HFF-Myc (cell line): ENCODE measurements at regions not wholly inside any gene's neighbourhood (a gene's known extent, or its start where the extent isn't known, plus 50 kb on each side); places are given as distances from the start of the nearest gene placed in this dataset.

Experiments
- DNase-seq: peaks from one replicate; pipeline ENCODE4 v3.0.0-alpha.2; 2011; ENCODE audit warnings: low read depth; ENCODE audit errors: extremely low read depth
- H3K4me3 ChIP-seq: replicated peaks from 2 replicates; pipeline ENCODE4 v1.5.1; 2011; ENCODE audit warnings: low read depth, mild to moderate bottlenecking, control low read depth, low read length
- CTCF ChIP-seq: IDR thresholded peaks from 2 replicates; pipeline ENCODE4 v1.5.1; 2012; ENCODE audit warnings: mild to moderate bottlenecking, low read depth, low read length, control low read depth; ENCODE audit errors: missing control alignments

DNA sequence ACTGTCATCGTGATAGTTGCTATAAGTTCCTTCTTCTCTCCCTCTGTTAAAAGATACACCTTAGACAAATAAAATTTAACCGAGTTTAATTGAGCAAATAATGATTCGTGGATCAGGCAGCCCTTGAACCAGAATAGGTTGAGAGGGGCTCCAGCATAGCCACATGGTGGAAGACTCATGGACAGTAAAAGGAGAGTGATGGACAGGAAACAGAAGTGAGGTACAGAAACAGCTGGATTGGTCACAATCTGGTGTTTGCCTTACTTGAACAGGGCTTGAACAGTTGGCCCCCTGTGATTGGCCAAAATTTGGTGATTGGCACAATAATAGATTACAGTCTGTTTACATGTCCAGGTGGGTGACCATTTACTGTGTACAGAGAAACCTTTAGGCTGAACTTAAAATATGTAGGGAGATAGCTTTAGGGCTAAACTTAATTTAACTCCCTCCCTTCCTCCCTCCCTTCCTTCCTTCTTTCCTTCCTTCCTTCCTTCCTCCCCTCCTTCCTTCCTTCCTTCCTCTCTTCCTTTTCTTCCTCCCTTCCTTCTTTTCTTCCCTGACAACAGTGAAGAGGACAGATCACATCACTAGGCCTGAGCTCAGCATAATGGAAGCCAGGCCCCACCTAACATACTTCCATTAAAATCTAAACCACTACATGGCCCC is 531.8 kb upstream of the JARID2 start:
- no peak for TF ChIP-seq CTCF
- no peak overlapping the region for H3K4me3 ChIP-seq
- DNase-seq = no peak

DNA sequence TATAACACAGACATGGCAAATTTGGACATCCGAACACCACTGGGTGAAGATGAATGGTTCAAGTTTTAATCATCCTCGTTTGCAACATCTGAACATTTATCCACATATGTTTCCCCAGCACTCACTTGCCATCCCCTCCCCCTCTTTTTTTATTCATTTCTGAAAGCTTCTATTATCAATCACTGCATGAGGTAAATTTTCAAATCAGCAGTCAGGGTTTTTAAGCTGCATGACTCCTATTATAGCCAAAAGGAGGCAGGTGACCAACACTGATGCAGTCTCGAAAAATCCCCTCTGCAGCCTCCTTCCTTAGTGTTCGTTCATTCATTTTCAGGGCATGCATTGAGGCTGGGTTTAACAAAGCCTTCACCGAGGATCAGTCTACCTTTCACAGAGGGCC is 530.8 kb upstream of the JARID2 start:
- no peak for DNase-seq
- no peak for TF ChIP-seq CTCF
- H3K4me3 ChIP-seq = no peak overlapping the region

DNA sequence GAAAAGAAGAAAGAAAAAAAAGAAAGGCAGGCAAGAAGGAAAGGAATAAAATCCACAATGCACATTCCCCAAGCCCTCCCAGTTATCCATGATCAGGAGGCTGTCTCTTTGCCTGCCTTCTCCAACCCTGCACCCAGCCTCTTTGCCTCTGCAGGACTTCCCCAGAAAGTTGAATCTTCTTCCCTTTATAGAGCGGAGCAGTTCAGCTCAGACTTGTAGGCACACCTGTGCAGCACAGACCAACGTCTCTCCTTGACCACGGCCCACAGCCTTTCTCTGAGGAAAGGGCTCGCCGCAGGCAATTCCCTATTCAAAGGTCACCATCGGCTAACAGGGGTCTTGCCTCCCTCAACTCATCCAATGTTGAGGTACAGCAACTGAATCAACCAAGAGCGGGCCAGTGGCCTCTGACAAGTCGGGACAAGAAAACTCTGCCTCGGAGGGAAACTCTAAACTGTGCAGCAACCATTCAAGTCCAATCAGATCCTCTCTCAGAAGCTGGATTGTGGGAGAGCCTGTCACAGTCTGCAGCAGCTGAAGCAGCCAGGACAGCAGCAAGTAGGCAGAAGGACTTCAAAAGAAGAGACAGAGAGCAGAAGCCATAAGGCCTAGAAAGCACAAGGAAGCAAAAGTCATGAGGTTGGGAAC is 529.2 kb upstream of the JARID2 start:
- no peak for DNase-seq
- no peak overlapping the region for H3K4me3 ChIP-seq
- no peak for TF ChIP-seq CTCF

GRCh38 chr6:14717307-14717706 is 528.6 kb upstream of the JARID2 start:
- no peak for DNase-seq

DNA sequence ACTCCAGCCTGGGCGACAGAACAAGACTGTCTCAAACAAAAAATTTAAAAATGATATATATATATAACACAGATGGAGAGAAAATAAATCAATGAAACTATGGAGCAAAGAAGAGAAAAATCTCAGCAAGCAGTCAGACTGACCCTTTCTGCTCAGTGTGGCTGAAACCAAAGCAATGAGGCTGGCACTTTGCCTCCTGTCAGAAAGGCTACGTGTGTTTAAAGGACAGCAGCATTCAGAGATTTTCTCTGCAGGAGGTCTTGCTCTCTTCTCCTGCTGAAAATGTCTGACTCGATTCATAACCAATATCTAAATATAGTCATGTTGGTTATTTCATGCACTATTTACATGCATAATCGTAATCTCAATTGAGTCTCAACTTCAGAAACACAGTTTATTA is 527.0 kb upstream of the JARID2 start:
- TF ChIP-seq CTCF = no peak
- no peak overlapping the region for H3K4me3 ChIP-seq
- DNase-seq = no peak

More at GRCh38 chr6:14717307-14717706, 528.6 kb upstream of the JARID2 start:
- H3K4me3 ChIP-seq = no peak overlapping the region
- no peak for TF ChIP-seq CTCF

DNA sequence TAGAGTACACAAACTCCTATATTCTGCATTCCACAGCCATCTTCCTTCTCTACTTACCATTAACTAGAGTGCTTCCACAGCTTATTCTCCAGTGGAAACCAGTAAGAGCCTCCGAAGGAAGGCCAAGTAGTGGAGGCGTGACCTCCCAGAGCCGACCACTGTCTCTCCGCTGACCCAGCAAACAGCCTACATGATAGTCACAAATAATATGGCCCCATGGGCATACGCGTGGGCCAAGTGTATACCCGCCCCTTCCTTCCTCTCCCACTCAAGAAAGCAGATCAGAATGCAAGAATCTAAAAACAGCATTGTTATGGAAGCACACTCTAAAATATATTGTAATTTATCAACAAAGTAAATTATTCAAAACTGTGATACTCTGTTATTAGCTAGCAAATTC is 526.6 kb upstream of the JARID2 start:
- no peak overlapping the region for H3K4me3 ChIP-seq
- TF ChIP-seq CTCF = no peak
- no peak for DNase-seq
